Activated naive CD4-positive, alpha-beta T cell treated with anti-CD3 and anti-CD28 coated beads, Interleukin-2, amount 50 U/mL, for 72 hours (primary cell): ENCODE measurements at regions not wholly inside any gene's neighbourhood (a gene's known extent, or its start where the extent isn't known, plus 50 kb on each side); places are given as distances from the start of the nearest gene placed in this dataset.

Experiments used
- ATAC-seq, 2 donors: fragments of 150-1000 bp; cut with Tn5 transposase; 2 replicates each; pipeline ENCODE4 v1.10.0; 2021; ENCODE audit warnings: mild to moderate bottlenecking in 2 of 2, moderate library complexity in 2 of 2
- DNase-seq, 2 donors: peaks; one replicate each; pipeline ENCODE4 v3.0.0; 2021 to 2022; ENCODE audit warnings: low spot score in 2 of 2
- H3K27ac Mint-ChIP-seq, 2 donors: one replicate each; pipeline ENCODE4 v1.8.0; 2022; ENCODE audit warnings: mild to moderate bottlenecking in 2 of 2, mixed read lengths in 2 of 2
- H3K36me3 Mint-ChIP-seq, 2 donors: one replicate each; pipeline ENCODE4 v1.8.0; 2022; ENCODE audit warnings: mixed read lengths in 2 of 2
- H3K9me3 Mint-ChIP-seq, 2 donors: one replicate each; pipeline ENCODE4 v1.8.0; 2022; ENCODE audit warnings: mixed read lengths in 2 of 2

DNA sequence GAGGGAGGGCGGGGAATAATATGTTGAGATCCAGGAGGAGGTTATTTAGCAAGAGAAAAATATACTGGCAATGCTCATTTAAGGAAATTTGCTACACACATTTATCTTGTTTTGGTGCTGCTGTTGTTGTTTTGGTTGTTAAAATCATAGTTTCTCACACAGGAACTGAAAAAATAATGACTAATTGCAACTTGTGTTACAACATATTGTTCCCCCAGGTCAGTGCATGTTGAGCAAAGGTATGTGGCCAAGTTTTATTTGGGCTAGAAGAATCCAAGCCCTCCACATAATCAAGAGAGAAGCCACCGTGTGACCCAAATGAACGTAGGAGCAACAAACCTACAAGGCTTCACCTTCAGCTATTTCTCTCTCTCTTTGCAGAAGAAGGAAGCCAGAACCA lies 220.3 kb upstream of the DAPK1 start:
- ATAC-seq, result no peak
- H3K36me3 Mint-ChIP-seq, result peaks cover 0 to 9% of the 10 kb centered on the region in 2 donors
- peaks cover 0 to 5% of the 10 kb centered on the region in 2 donors for H3K9me3 Mint-ChIP-seq
- no peak overlapping the region for H3K27ac Mint-ChIP-seq
- DNase-seq, result no peak

DNA sequence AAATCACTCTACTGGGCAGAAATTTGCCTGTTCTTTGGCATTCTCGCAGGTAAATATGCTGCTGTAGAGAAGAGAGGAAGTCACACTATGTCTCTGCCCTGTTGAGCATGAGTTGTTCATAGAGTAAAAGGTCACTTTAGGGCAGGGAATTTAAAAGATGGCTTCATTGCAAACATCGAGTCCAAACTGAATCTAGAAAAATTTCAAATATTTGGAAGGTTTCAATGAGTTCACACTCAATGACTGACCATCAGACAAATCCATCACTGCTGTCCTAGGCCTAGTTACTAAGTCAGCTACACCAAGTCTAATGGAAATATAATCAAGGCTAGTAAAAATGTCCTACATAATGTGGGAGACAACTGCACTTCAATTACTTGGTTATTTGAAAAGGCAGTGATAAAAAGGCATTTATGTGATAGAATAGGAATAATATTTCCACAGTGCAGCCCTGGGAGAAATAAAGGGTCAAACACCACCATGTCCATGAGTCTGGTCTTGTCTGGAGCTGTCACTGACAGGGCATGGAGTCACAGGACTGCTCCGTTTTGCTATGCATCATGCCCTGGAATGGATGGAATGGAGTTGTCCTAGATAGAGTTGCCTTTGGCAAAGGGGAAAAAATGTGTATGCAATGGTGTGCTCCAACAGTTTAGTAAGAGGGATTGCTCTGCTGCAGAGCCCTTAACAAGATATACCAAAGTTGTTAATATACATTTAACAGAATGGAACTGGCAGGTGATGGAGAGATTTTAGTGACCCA lies 218.5 kb upstream of the DAPK1 start:
- H3K9me3 Mint-ChIP-seq, result peaks cover 0 to 5% of the 10 kb centered on the region in 2 donors
- DNase-seq, result no peak
- H3K36me3 Mint-ChIP-seq, result peaks cover 0 to 9% of the 10 kb centered on the region in 2 donors
- H3K27ac Mint-ChIP-seq, result no peak overlapping the region
- ATAC-seq, result no peak

DNA sequence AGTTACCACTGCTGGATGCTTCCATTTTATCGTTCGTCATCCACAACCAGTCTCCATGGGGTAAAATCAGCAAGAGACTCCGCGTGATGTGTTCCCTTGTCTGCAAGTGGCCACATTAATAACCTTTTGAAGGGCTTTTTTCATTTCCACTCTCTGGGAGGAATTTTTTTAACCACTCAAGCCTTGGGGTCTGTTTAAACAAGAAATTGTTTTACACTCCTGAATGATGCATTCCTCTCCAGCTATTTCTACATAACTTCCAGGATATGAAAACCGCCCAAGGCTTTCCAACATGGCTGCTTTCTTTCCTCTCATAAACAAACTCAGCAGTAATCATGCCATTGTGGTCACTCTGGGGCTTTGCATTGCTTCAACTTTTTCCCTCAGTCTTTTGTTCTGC lies 217.2 kb upstream of the DAPK1 start:
- peaks cover 0 to 9% of the 10 kb centered on the region in 2 donors for H3K36me3 Mint-ChIP-seq
- peaks cover 0 to 5% of the 10 kb centered on the region in 2 donors for H3K9me3 Mint-ChIP-seq
- DNase-seq (no peak), ATAC-seq (no peak)
- no peak overlapping the region for H3K27ac Mint-ChIP-seq

DNA sequence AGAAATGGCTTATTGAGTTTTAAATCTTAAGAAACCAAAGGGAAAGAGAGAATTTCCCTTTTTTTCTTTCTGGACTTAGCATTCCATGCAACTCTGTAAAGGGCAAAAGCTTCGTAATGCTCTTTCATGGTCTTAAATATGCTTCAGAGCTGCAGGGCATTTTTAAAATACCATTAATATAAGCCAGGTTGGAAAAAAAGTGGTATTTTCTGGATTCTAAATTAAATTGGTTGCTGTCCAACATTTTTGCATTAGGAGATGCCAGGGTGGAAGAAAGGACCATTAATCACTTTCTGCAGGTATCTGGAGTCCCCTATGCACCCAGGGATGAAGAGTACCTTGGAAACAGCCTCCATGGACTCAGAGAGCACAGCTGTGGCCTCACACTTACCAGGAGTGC lies 215.1 kb upstream of the DAPK1 start:
- peaks cover 0 to 9% of the 10 kb centered on the region in 2 donors for H3K36me3 Mint-ChIP-seq
- ATAC-seq (no peak), DNase-seq (no peak)
- H3K9me3 Mint-ChIP-seq, result peaks cover 0 to 5% of the 10 kb centered on the region in 2 donors
- H3K27ac Mint-ChIP-seq, result no peak overlapping the region

DNA sequence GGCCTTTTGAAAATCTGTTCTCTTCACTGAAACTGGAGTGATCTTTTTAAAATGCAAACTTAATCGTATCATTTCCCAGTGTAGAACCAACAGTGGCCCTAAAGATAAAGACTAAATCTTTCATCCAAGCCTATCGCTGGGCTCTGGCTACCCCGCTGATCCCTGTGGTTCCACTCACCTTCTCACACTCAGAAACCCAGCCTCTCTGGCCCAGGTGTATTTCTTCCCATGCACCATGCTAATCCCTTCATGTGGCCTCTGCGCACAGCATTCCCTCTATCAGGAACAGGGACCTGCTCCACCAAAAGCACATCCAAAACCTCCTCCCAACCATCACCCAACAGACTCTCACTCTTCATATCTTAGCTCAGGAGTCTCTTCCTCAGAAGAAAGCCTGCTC lies 214.1 kb upstream of the DAPK1 start:
- no peak for ATAC-seq
- Mint-ChIP-seq H3K9me3 (no peaks in the 10 kb centered on the region), H3K36me3 (peaks cover 0 to 3% of the 10 kb centered on the region in 2 donors), H3K27ac (no peak overlapping the region)
- no peak for DNase-seq

DNA sequence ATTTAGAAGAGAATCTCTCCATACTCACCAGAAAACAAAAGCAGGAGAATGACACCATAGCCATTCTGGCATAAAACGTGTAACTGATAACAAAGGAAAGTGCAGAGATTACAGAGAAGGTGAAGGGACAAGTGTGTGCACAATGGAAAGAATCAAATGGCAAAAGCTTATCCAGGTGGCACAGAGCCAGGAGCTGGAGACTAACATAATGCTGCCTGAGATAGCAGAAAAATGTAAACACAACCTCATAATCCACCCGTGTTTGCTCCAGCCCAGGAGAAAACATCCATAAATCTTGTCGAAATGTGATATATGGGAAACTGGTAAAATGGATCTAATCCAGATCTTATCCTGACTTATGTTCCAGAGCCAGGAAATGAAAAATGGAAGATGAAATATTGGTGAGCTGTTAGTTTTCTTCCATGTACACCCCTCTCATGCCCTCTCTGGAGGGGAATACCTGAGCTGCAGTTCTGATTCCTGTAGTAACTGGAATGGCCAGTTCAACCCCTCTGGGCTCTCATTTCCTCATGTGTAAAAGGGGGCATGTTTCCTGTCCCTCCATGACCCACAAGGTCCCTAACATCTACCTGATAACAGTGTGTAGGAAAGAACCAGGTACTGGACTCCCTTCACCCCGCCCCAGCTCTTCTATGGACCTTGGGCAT lies 212.3 kb upstream of the DAPK1 start:
- Mint-ChIP-seq H3K9me3 (no peaks in the 10 kb centered on the region), H3K27ac (no peak overlapping the region), H3K36me3 (no peaks in the 10 kb centered on the region)
- ATAC-seq (no peak), DNase-seq (no peak)

DNA sequence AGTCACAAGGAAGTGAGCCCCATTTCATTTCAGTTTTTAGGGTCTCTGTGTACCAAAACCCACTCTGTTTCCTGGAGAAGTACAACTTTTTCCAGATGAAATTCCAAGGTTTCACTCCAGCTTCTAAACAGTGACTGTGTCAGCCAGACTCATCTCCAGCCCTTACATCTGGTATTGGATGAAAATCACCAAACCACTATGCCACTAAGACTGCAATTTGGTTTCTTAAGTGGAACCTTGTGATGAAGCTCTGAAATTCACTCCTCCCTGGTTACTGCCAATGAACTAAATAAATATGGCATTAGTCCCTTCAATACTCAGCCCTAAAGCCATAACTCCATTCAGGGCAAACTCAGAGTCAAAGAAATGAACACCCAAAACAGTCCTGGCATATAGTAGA lies 211.2 kb upstream of the DAPK1 start:
- ATAC-seq (no peak), DNase-seq (no peak)
- Mint-ChIP-seq H3K27ac (no peak overlapping the region), H3K36me3 (no peaks in the 10 kb centered on the region), H3K9me3 (peaks cover 0 to 2% of the 10 kb centered on the region in 2 donors)

DNA sequence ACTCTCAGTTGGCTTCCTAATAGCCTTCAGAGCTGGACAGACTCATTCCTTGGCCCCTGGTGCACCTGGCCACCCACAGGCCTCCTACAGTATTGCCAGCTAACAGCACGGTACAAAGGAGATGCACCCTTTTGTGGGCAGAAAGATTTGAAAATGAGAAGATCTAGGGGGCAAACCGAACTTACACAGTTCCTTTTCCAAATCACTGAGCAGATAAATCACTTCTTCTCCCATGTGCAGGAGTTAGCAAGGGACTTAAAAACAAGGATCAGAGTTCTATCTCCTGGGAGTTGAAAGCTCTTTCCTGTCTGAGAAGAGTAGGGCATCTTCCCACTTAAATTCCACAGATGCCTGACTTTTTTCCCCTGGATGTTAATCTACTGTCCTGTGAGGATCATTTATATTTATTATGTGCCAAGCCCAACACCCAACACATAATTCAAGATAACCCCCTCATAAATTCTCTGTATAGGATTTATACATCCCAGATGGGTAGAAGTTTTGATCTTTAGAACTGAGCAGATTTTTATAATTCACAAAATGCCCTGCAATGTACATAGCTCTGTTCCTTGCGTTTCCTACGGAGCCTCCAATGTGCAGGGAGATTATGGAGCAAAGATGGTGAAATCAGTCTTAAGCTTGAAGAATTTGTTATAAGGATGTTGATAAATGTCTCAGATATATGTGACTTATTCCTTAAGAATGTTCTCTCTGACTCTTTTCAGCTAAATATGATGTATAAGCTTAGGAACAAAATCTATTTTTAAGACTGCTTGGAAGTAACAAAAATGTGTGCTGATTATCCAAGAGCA lies 207.2 kb upstream of the DAPK1 start:
- no peaks in the 10 kb centered on the region for H3K36me3 Mint-ChIP-seq
- no peak for ATAC-seq
- DNase-seq, result no peak

DNA sequence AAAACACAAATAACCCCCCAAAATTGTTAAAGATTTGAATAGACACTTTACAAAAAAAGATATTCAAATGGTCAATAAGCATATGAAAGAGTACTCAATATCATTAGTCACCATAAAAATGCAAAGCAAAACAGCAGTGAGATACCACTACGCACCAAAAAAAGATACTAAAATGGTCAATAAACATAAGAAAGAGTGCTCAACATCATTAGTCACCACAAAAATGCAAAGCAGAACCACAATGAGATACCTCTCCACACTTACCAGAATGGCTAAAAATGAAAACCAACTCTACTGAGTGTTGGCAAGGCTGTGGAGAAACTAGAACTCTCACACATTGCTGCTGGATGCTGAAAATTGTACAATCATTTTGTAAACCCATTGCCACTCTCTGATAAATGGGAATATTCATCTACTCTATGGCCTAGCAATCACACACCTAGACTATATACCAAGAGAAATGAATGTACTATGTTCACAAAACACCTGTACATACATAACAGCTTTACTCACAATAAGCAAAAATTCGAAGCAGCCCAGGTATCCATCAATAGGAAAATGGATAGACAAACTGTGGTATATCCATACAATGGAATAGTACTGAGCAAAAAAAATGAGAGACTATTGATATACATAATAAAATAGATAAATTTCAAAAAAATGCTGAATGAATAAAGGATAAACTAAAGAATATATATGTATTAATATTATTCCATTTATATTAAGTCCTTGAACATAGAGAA lies 205.0 kb upstream of the DAPK1 start:
- no peak overlapping the region for H3K27ac Mint-ChIP-seq
- H3K9me3 Mint-ChIP-seq, result peaks cover 0 to 4% of the 10 kb centered on the region in 2 donors
- ATAC-seq (no peak), DNase-seq (no peak)
- no peaks in the 10 kb centered on the region for H3K36me3 Mint-ChIP-seq

More for the DNA sequence above, 207.2 kb upstream of the DAPK1 start:
- no peak overlapping the region for H3K27ac Mint-ChIP-seq
- H3K9me3 Mint-ChIP-seq, result peaks cover 0 to 4% of the 10 kb centered on the region in 2 donors

DNA sequence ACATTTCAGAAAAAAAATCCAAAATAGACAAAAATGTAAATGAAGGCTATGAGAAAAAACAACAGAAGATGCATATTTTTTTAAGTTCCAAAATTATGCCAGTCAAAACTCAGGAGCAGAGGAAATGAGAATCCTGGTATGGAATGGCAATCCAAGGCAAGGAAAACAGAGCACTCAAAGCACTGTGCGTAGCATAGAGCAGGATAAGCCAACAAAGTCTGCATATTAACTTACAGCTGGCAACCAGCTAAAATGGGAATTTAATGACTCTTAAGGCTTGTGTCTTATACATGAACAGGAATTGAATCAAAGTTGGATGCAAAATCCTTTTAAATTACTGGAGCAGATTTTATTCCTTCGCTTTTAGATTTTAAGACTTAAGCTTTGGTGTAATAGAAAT lies 203.5 kb upstream of the DAPK1 start:
- no peak overlapping the region for H3K27ac Mint-ChIP-seq
- no peak for ATAC-seq
- H3K36me3 Mint-ChIP-seq, result no peaks in the 10 kb centered on the region
- peaks cover 0 to 4% of the 10 kb centered on the region in 2 donors for H3K9me3 Mint-ChIP-seq
- no peak for DNase-seq

DNA sequence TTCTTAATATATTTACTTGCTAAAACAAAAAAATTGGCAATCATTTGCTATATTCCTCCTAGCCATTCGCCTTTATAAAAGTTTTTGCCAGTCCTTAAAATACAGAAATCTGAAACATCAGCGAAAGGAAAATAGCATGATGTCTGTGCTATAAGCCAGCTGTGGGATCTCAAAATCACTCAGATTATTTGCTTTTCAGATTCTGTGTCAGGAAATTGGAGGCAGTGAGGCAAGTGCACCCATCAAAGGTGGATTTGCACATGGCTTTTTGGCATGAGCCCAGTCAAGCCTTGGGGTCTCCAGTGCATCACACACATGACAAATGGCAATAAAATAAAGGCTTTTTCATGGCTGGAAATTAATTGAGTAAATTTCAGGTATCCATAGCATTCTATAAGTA lies 196.8 kb upstream of the DAPK1 start:
- Mint-ChIP-seq H3K27ac (no peak overlapping the region), H3K36me3 (no peaks in the 10 kb centered on the region), H3K9me3 (no peaks in the 10 kb centered on the region)
- DNase-seq, result no peak
- ATAC-seq, result no peak

DNA sequence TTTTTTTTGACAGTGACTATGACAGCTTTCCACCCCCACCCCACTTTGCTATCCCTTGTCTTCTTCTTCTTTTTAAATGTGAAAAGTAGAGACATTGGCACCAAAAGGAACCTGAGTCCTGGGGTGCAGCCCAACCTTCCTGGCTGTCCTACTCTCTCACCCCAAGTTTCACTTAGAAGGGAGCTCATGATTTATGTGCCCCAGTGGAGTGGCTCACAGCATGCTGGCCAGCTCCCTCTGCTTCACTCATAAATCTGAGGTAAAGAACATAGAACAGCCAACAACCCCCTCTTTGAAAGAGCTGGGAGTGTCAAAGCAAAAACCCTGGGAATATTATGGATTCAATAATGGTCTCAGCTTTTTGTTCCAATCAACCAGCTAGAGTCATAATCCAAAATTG lies 196.3 kb upstream of the DAPK1 start:
- Mint-ChIP-seq H3K27ac (no peak overlapping the region), H3K9me3 (no peaks in the 10 kb centered on the region), H3K36me3 (no peaks in the 10 kb centered on the region)
- no peak for DNase-seq
- no peak for ATAC-seq

DNA sequence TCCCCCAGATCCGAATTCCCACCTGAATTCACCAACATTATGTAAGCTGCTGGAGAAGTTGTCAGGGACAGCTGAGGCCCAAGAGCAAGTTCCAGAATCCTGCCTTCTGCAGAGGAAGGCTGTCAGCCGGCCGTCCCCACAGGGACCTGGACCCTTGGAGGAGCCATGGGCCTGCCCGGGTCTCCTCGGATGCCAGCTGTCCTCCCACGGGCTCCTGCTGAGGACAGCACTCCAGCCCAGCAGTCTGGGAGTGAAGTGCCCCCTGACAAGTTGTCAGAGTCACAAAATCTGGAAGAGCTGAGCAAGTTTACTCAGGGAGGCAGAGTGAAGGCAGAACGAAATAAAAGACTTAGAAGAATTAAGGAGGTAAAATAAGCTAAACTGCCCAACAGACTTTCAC lies 192.5 kb upstream of the DAPK1 start:
- DNase-seq (no peak), ATAC-seq (no peak)

DNA sequence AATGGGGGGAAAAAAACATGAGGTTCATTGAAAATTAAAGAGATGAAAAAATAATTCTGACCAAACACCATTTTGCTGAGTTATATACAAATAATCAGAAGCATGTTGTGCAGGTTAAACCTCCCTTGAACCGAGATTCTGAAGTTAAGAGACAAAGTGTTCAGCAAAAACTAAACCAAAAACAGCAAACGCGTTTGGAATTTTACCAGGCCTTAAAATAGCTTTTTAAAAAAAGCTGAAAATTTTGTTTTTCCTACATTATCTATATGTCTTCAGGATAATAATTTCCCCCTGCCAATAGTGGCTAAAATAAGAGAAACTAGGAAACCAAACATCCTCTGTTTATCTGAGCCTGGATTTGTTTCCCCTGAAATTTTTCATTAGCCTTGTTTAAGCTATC lies 191.7 kb upstream of the DAPK1 start:
- Mint-ChIP-seq H3K9me3 (no peaks in the 10 kb centered on the region), H3K36me3 (no peaks in the 10 kb centered on the region), H3K27ac (no peak overlapping the region)
- no peak for ATAC-seq
- DNase-seq, result no peak

More for the DNA sequence above, 192.5 kb upstream of the DAPK1 start:
- Mint-ChIP-seq H3K9me3 (no peaks in the 10 kb centered on the region), H3K36me3 (no peaks in the 10 kb centered on the region), H3K27ac (no peak overlapping the region)

DNA sequence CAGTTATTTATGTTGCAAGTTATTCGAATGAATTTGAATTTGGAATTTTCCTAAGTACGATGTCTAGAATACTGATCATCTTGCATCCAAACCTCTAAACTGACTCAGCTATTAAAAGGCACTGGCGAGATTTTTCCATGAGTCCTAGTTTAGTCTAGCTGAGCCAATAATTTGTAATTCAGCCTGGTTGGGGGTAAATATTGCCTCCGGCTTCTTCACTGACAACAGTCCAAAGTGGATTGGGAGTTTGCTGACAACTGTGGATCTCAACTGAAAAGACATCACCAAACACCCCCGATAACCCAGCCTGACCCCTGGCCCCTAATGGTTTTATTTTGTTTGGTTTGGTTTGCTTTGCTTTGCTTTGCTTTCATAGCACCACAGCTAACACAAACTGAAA lies 189.8 kb upstream of the DAPK1 start:
- DNase-seq, result no peak
- ATAC-seq, result no peak
- Mint-ChIP-seq H3K9me3 (no peaks in the 10 kb centered on the region), H3K36me3 (no peaks in the 10 kb centered on the region), H3K27ac (no peak overlapping the region)

DNA sequence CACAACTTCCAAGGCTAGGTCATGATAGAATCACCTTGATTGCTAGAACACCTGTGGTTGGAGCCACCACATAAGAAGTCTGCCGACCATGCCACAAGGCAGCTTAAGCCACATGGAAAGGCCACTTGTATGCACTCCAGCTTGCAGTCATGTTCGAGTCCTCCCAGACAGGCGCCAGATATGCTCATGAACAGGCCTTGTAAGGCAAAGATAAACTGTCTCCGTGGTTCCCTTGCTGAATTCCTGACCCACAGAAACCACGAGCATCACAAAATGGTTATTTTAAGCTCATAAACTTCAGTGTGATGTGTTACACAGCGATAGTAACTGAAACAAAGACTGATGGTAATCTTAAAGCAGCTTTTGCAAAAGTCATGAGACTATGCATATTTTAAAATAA lies 188.4 kb upstream of the DAPK1 start:
- Mint-ChIP-seq H3K36me3 (no peaks in the 10 kb centered on the region), H3K27ac (no peak overlapping the region), H3K9me3 (no peaks in the 10 kb centered on the region)
- no peak for ATAC-seq
- no peak for DNase-seq
